Stomach (tissue), 4 donors: ENCODE measurements at regions not wholly inside any gene's neighbourhood (a gene's known extent, or its start where the extent isn't known, plus 50 kb on each side); places are given as distances from the start of the nearest gene placed in this dataset.

ENCODE experiments used
- CTCF ChIP-seq, 7 experiments: fragments of 450-650 bp in 4 of 7; fragments of 200-600 bp in 3 of 7; sonication (generic) in 3 of 7; IDR thresholded peaks; one replicate each; pipeline ENCODE4 v1.5.1; 2016 to 2019; ENCODE audit warnings: antibody characterized with exemption in 7 of 7, control low read depth in 2 of 7, mild to moderate bottlenecking in 1 of 7
- POLR2A ChIP-seq, 4 donors: fragments of 450-650 bp; IDR thresholded peaks; one replicate each; pipeline ENCODE4 v1.6.1; 2016; ENCODE audit warnings: antibody characterized with exemption in 4 of 4, control low read depth in 2 of 4, mild to moderate bottlenecking in 1 of 4, moderate library complexity in 1 of 4
- POLR2AphosphoS5 ChIP-seq, 3 donors: sonication (generic); formaldehyde crosslinking; IDR thresholded peaks; one replicate each; pipeline ENCODE4 v1.6.1; 2016; ENCODE audit warnings: antibody characterized with exemption in 3 of 3

GRCh38 chr15:93332168-93332553 lies 243.2 kb upstream of the RGMA start:
- TF ChIP-seq CTCF (IDR thresholded peaks at IDR 0.05): no peak
- no peak for TF ChIP-seq POLR2A (IDR thresholded peaks at IDR 0.05)
- no peak for TF ChIP-seq POLR2AphosphoS5 (IDR thresholded peaks at IDR 0.05)
